ENCODE measurements at regions not wholly inside any gene's neighbourhood (a gene's known extent, or its start where the extent isn't known, plus 50 kb on each side); places are given as distances from the start of the nearest gene placed in this dataset.

DNA sequence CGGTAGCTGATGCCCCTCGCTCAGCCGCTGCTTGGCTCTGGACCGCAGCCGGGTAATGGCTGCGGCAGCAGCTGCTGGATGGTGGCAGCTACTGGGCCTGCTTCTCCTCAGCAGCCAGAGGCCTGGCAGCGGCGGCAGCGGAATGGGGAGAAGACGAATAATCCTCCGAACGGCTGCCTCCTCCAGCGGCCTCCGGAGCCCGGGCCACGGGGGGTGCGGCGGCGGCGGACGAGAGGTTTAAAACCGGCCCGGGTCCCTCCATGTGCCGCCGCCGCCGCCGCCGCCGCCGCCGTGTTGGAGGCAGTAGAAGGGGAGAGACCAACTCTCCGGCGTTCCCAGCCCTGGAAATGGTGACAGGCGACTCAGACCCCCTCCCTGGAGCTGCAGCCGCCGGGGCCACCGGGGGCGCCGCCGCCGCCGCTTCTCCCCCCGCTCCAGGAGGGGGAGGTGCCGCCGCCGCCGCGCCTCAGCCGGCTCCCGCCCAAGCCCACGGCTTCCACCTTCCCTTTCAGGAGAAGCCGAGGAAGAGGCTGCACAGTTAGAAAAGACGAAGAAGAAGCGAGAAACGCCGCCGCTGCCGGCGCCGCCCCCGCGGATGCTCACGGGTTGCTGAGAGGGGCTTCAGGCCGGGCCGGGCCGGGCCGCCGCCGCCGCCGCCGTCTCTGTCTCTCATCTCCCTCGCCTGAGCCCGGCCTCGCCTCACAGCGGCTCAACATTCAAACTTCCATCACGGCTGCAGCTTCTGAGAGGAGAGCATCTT lies 118.4 kb upstream of the PRSS3 start:
- peaks cover 75% of the 10 kb centered on the region for H3K27me3 ChIP-seq (replicated peaks; ENCODE audit: insufficient read depth, low read depth, low read length, poor library complexity)
- intact Hi-C loops (cut with micrococcal nuclease; ENCODE audit: unreplicated experiment) = no loop called here
- peak; percentile 37 for TF ChIP-seq EZH2 (IDR thresholded peaks at IDR 0.05; ENCODE audit: borderline replicate concordance, low read depth, low read length, poor library complexity, severe bottlenecking)
- TF ChIP-seq, protein P1, sequence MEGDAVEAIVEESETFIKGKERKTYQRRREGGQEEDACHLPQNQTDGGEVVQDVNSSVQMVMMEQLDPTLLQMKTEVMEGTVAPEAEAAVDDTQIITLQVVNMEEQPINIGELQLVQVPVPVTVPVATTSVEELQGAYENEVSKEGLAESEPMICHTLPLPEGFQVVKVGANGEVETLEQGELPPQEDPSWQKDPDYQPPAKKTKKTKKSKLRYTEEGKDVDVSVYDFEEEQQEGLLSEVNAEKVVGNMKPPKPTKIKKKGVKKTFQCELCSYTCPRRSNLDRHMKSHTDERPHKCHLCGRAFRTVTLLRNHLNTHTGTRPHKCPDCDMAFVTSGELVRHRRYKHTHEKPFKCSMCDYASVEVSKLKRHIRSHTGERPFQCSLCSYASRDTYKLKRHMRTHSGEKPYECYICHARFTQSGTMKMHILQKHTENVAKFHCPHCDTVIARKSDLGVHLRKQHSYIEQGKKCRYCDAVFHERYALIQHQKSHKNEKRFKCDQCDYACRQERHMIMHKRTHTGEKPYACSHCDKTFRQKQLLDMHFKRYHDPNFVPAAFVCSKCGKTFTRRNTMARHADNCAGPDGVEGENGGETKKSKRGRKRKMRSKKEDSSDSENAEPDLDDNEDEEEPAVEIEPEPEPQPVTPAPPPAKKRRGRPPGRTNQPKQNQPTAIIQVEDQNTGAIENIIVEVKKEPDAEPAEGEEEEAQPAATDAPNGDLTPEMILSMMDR (conservative IDR thresholded peaks at IDR 0.05; ENCODE audit: low read depth, low read length) = no peak
- ChIA-PET POLR2A (ENCODE audit: low non-redundant PET) (no interaction called here), CTCF (interaction anchor here (1.2 kb wide), 1 partner anchor 53 kb away, joined by 4 read pairs; no protein-coding TSS in a partner anchor)
- peak overlapping the region; percentile 51 for H3K4me3 ChIP-seq (ENCODE audit: low read depth, low read length, poor library complexity, severe bottlenecking)
- H3K36me3 ChIP-seq (ENCODE audit: insufficient read depth, low read length, poor library complexity, severe bottlenecking) = no peaks in the 10 kb centered on the region
- DNase-seq (ENCODE audit: low spot score) = peak; percentile 26
- H3K27ac ChIP-seq (ENCODE audit: low read depth, low read length, poor library complexity, severe bottlenecking) = no peak overlapping the region
- no peaks in the 10 kb centered on the region for H3K9me3 ChIP-seq (ENCODE audit: low read depth, low read length, poor library complexity, severe bottlenecking)
- no TSS peak for BruUV-seq (replicated peaks)
- no peaks in the 10 kb centered on the region for H3K4me1 ChIP-seq (ENCODE audit: insufficient read depth, low read length, poor library complexity, severe bottlenecking)

GRCh38 chr9:33677506-33677809 lies 117.9 kb upstream of the PRSS3 start:
- BruUV-seq (replicated peaks) = no TSS peak
- intact Hi-C loops (cut with micrococcal nuclease; ENCODE audit: unreplicated experiment) = no loop called here
- H3K27ac ChIP-seq (ENCODE audit: low read depth, low read length, poor library complexity, severe bottlenecking) = no peak overlapping the region

DNA sequence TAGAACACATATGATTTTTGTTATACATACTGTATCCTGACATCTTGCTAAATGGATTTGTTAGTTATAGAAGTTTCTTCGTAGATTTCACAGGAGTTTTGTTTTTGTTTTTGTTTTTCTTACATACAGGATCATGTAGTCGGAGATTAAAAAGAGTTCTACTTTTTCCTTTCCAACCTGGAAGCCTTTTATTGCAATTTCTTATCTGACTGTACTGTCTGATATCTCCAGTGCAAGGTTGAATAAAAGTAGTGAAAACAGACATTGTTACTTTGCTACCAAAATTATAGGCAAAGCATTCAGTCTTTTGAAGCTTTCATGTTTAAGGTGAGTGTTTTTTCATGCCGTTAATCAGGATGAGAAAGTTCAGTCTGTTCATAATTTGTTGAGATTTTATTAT lies 117.4 kb upstream of the PRSS3 start:
- ChIA-PET CTCF (interaction anchor here (1.2 kb wide), 1 partner anchor 54 kb away, joined by 4 read pairs; no protein-coding TSS in a partner anchor), POLR2A (ENCODE audit: low non-redundant PET) (no interaction called here)
- TF ChIP-seq EZH2 (IDR thresholded peaks at IDR 0.05; ENCODE audit: borderline replicate concordance, low read depth, low read length, poor library complexity, severe bottlenecking) = no peak
- no peak for DNase-seq (ENCODE audit: low spot score)
- H3K27ac ChIP-seq (ENCODE audit: low read depth, low read length, poor library complexity, severe bottlenecking) = no peak overlapping the region
- H3K4me1 ChIP-seq (ENCODE audit: insufficient read depth, low read length, poor library complexity, severe bottlenecking) = no peaks in the 10 kb centered on the region
- H3K27me3 ChIP-seq (replicated peaks; ENCODE audit: insufficient read depth, low read depth, low read length, poor library complexity) = peaks cover 81% of the 10 kb centered on the region
- H3K4me3 ChIP-seq (ENCODE audit: low read depth, low read length, poor library complexity, severe bottlenecking) = no peak overlapping the region
- no peaks in the 10 kb centered on the region for H3K36me3 ChIP-seq (ENCODE audit: insufficient read depth, low read length, poor library complexity, severe bottlenecking)
- intact Hi-C loops (cut with micrococcal nuclease; ENCODE audit: unreplicated experiment) = no loop called here
- no peaks in the 10 kb centered on the region for H3K9me3 ChIP-seq (ENCODE audit: low read depth, low read length, poor library complexity, severe bottlenecking)
- BruUV-seq (replicated peaks) = no TSS peak

More at GRCh38 chr9:33677506-33677809, 117.9 kb upstream of the PRSS3 start:
- no peaks in the 10 kb centered on the region for H3K9me3 ChIP-seq (ENCODE audit: low read depth, low read length, poor library complexity, severe bottlenecking)
- peaks cover 78% of the 10 kb centered on the region for H3K27me3 ChIP-seq (replicated peaks; ENCODE audit: insufficient read depth, low read depth, low read length, poor library complexity)
- H3K36me3 ChIP-seq (ENCODE audit: insufficient read depth, low read length, poor library complexity, severe bottlenecking) = no peaks in the 10 kb centered on the region
- no peak for TF ChIP-seq EZH2 (IDR thresholded peaks at IDR 0.05; ENCODE audit: borderline replicate concordance, low read depth, low read length, poor library complexity, severe bottlenecking)
- TF ChIP-seq, protein P1 (conservative IDR thresholded peaks at IDR 0.05; ENCODE audit: low read depth, low read length) = no peak
- POLR2A ChIA-PET (ENCODE audit: low non-redundant PET) = no interaction called here
- DNase-seq (ENCODE audit: low spot score) = no peak
- no peaks in the 10 kb centered on the region for H3K4me1 ChIP-seq (ENCODE audit: insufficient read depth, low read length, poor library complexity, severe bottlenecking)
- peak overlapping the region; percentile 51 for H3K4me3 ChIP-seq (ENCODE audit: low read depth, low read length, poor library complexity, severe bottlenecking)
- CTCF ChIA-PET = interaction anchor here (1.2 kb wide), 1 partner anchor 53 kb away, joined by 4 read pairs; no protein-coding TSS in a partner anchor

DNA sequence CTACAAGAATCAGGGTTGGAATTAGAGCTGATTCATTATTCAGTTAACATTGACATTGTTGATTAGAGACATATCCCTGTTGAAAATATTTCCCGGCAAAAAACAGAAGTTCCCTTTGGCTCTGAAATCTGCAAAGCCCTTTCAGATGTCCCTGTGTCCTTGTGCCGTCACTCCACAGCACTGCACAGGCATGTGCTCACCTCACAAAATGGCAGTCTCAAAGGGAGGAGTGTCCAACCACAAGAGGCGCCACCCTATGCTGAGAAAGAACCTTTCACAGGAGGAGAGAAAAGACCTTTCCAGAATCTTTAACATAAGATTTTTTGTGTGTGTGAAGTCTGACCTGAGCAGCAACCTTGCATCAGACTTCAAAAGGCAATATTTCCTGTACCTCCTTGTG lies 112.8 kb upstream of the PRSS3 start:
- H3K4me3 ChIP-seq (ENCODE audit: low read depth, low read length, poor library complexity, severe bottlenecking) = no peak overlapping the region
- no peak overlapping the region for H3K27ac ChIP-seq (ENCODE audit: low read depth, low read length, poor library complexity, severe bottlenecking)
- intact Hi-C loops (cut with micrococcal nuclease; ENCODE audit: unreplicated experiment) = no loop called here
- no peaks in the 10 kb centered on the region for H3K4me1 ChIP-seq (ENCODE audit: insufficient read depth, low read length, poor library complexity, severe bottlenecking)
- H3K27me3 ChIP-seq (replicated peaks; ENCODE audit: insufficient read depth, low read depth, low read length, poor library complexity) = peaks cover 55% of the 10 kb centered on the region
- H3K36me3 ChIP-seq (ENCODE audit: insufficient read depth, low read length, poor library complexity, severe bottlenecking) = no peaks in the 10 kb centered on the region
- CTCF ChIA-PET = no interaction called here
- BruUV-seq (replicated peaks) = no TSS peak
- H3K9me3 ChIP-seq (ENCODE audit: low read depth, low read length, poor library complexity, severe bottlenecking) = no peaks in the 10 kb centered on the region
- POLR2A ChIA-PET (ENCODE audit: low non-redundant PET) = no interaction called here
- no peak for DNase-seq (ENCODE audit: low spot score)
- TF ChIP-seq EZH2 (IDR thresholded peaks at IDR 0.05; ENCODE audit: borderline replicate concordance, low read depth, low read length, poor library complexity, severe bottlenecking) = no peak
- TF ChIP-seq, protein P1 (conservative IDR thresholded peaks at IDR 0.05; ENCODE audit: low read depth, low read length) = no peak
